HG02973 (cell line): ENCODE measurements at regions not wholly inside any gene's neighbourhood (a gene's known extent, or its start where the extent isn't known, plus 50 kb on each side); places are given as distances from the start of the nearest gene placed in this dataset.

Experiments used
- ATAC-seq: cut with Tn5 transposase; IDR thresholded peaks from one replicate; pipeline ENCODE4 v1.9.1; 2021; ENCODE audit warnings: moderate library complexity; ENCODE audit not compliant: unreplicated experiment

GRCh38 chr3:66800941-66801545, 197.1 kb upstream of the KBTBD8 start:
- no peak for ATAC-seq

DNA sequence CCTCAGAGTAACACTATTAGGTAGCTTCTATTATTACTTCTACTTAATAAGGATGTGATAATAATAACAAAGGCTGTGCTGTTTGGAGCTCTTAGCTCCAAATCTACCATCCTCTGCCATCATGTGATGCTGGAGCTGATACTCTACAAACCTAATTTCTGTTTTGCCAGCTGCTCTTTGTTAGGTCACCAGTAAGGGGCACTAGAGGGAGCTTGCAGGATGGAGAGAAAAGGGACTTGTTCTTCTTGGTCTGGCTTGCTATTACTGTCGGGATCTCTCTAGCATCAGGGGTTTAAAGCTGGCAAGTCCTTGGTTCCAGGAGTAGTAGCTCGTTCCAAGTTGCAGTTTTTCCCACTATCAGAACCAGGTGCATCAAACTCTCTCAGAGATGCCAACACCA, 194.9 kb upstream of the KBTBD8 start:
- ATAC-seq: no peak

GRCh38 chr3:66803721-66804695, 194.1 kb upstream of the KBTBD8 start:
- no peak for ATAC-seq

DNA sequence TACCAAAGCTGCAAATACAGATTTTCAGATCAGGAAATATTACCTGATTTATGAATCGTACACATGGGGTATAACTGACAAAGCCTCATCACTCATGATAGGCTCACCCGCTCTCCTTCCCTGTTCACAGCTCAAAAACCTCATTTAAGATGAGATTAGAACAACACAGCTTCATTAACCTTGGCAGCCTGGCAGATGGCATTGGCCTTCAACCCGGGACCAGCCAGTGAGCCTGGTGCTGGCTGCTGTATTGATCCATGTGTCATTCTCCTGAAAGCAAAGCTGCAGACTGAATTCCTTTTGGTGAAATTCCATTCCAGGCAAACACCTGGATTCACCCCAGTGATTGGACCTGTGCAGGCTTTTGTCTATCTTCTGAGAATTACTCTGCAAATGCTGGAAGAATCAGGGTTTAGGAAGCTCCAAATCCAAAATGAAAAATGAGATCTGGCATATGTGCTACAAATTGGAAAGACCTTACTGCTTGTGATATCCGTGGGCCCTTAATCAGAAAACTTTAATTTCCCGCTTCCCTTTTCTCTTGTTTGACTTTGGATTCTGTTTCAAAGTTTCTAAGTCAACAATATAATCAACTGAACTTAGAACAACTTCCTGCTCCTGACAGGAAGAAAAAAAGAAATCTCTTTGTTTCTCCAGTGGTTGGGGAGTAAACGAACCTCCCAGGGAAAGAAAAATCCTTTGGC, 189.1 kb upstream of the KBTBD8 start:
- no peak for ATAC-seq

GRCh38 chr3:66809595-66809958, 188.5 kb upstream of the KBTBD8 start:
- no peak for ATAC-seq

GRCh38 chr3:66812136-66812535, 186.0 kb upstream of the KBTBD8 start:
- no peak for ATAC-seq

GRCh38 chr3:66812741-66813140, 185.4 kb upstream of the KBTBD8 start:
- no peak for ATAC-seq

DNA sequence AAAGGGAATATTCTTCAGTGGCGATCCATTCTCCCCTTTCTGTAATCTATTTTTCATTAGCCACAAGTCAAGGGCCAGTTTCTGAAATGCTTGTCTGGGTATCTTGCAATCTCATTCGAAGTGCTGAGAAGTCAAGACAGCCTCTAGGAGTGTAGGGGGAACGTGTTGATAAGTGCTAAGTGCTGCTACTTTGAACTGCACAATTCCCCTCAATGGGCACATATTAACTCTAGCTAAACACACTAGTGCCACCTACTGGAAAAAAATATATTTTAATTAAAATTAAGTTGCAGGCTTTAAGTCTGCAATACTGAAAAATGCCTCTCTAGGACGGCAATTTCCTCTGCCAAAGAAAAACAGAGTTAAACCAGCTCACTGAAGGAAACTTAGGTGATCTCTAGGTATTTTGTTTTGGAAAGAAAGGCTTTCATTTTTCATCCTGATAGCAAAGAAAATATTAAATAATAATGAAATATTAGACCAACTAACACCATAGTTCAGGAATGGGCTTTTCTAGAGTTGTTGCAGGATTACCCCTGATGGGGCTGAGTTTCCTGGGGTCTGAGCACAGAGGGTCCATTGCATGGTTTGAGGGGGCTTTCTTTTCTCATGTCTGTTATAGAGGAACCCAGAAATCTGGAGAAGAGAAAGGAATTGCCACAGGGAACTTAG, 181.9 kb upstream of the KBTBD8 start:
- ATAC-seq: no peak

GRCh38 chr3:66817951-66818557, 180.1 kb upstream of the KBTBD8 start:
- ATAC-seq: no peak

DNA sequence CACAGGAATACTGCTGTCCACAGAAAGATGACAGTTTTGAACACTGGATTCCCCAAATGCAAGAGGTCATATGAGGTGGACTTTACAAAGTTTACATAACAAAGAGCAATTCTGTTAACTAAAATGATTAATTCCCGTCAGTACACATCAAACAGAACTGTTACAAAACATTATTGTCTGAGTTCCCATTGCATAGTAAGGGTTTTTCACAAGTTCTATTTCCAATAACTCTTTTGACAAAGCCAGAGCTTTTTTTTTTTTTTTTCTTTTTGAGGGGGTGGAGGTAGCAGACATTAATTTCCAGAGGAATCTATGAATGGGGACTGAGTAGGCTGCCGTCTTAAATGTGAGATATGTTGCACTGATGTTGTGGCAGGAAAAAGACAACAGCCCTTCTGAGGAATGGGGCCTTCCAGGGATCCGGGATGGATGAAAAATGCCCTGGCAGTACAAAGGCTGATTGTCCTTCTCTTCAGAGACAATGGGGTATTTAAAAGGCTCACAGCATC, 178.1 kb upstream of the KBTBD8 start:
- ATAC-seq: no peak

GRCh38 chr3:66822186-66823008, 175.7 kb upstream of the KBTBD8 start:
- peak; percentile 85 for ATAC-seq

DNA sequence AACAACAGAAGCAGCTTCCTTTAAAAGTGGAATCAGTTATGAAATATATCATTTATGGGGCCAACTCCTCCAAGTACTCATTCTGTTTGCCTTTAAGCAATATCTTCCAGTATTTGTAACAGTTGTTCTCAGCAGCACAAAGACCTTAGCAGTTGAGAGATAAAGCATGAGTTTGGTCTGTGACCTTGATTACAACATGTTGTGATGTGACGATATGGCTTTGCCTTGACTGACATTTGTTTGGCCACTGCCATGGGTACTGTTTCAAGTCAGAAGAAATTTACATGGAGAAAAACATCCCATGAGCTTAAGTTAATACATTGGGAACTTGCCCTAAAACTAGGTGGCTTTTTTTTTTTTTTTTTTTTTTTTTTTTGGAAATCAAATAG, 175.1 kb upstream of the KBTBD8 start:
- no peak for ATAC-seq

- ATAC-seq: no peak
Measured at GRCh38 chr3:66823532-66823931, 174.6 kb upstream of the KBTBD8 start.

DNA sequence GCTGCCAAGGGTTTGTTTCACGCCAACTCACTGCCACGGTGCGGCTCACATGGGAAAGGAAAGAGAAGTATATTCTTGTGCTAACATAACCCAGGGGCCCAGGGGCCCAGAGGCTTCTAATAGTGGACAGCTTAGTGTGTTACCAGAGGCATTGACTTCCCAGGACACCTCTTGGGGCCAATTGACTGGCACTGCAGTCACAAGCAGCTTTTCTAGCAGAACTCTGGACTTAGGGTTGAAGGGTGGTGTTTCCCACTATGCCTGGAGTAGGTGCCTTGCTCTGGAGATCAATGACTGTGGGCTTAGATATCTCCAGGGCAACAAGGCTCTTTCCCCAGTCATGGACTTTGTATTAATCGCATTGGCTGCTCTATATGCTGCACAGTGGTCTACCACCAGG, 172.7 kb upstream of the KBTBD8 start:
- ATAC-seq: no peak

- ATAC-seq: no peak
Measured at GRCh38 chr3:66827726-66828125, 170.4 kb upstream of the KBTBD8 start.

DNA sequence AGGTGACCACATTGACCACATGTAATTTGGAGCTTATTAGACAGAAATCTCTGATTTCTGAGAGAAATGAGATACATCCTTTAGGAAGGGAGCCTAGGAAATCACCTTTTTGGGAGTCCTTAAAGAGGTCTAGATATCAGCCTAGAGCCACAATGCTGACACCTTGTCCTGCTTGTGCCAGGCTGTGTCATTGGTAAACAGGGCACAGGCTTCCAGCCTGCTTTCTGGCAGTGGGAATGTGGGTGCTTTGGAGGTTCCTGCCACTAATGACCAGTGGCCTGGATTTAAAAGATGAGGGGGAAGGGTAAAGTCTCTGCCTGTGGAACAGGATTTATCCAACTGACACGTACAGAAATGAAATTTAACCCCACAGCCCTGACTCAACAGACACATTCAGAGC, 169.8 kb upstream of the KBTBD8 start:
- no peak for ATAC-seq

GRCh38 chr3:66830301-66830700, 167.8 kb upstream of the KBTBD8 start:
- ATAC-seq: no peak

DNA sequence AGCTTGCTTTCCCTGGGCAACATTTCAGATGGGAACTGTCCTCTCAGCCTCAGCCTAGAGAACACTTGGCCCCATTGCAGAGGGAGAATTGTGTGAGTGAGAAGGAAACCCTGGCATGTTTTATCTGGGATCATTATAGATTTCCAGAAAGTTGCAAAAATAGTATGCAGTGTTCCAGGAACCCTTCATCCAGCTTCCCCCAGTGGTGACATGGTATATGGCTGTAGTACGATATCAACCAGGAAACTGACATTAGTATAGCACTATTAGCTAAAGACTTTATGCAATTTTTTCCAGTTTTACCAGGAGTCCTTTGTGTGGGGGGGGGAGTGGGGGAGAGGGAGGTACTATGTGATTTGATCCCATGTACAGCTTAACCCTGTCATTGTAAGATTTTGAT, 166.2 kb upstream of the KBTBD8 start:
- no peak for ATAC-seq

DNA sequence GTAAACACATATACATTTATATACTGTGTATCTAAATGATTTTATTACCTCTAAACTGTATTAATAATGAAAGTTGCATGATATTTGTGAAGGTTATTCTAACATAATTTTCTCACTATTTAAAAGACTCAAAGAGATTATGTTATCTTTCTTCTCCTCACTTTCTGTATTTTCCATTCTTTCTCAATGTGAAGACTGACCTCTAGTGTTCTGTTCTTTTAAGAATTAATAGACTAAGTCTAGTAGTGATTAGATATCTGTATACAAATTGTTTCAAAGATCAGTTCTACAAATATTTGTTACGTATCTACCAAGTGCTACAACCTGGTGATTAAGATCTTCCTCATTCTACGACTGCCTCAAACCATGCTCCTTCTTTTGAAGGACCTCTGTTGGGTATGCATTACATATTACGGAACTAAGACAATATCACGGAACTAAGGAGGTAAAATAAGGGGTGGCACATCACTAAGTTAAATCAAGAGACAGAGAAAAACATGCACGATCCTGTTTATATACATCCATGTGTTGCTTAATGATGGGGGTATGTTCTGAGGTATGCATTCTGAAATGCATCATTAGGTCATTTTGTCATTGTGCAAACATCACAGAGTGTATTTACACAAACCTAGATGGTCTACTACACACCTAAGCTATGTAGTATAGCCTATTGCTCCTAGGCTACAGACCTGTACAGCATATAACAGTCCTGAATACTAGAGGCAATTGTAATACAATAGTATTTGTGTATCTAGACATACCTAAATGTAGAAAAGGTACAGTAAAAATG, 161.5 kb upstream of the KBTBD8 start:
- no peak for ATAC-seq
